Lower leg skin (tissue), 3 donors: ENCODE measurements at regions not wholly inside any gene's neighbourhood (a gene's known extent, or its start where the extent isn't known, plus 50 kb on each side); places are given as distances from the start of the nearest gene placed in this dataset.

Source experiments
- CTCF ChIP-seq, 3 donors: fragments of 450-650 bp; IDR thresholded peaks; one replicate each; pipeline ENCODE4 v1.5.1; 2016; ENCODE audit warnings: antibody characterized with exemption in 3 of 3, mild to moderate bottlenecking in 3 of 3, moderate library complexity in 2 of 3
- POLR2A ChIP-seq, 2 donors: fragments of 450-650 bp; IDR thresholded peaks; one replicate each; pipeline ENCODE4 v1.6.1; 2016 to 2017; ENCODE audit warnings: antibody characterized with exemption in 2 of 2, mild to moderate bottlenecking in 1 of 2, moderate library complexity in 1 of 2

DNA sequence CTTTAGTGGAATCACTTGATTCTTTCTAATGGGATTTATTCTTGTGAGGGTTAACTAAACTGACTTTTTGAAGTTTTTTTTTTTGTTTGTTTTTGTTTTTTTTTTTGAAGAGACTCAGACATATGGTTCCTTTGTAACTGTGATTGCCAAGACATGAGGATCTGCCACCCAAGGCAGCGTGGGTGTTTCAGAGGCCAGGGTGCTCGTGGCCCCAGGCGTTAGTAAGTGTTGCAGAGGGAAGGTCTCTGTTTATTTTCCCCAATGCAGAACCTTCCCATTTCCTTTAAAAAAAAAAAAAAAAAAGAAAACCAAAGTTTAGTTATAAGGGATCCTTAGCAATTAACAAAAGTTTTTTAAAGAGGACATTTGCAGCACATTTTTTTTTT lies 94.8 kb downstream of the CTTN start:
- TF ChIP-seq POLR2A (IDR thresholded peaks at IDR 0.05) (no peak), CTCF (IDR thresholded peaks at IDR 0.05) (no peak)
